Skeletal muscle cell (primary cell): ENCODE measurements at regions not wholly inside any gene's neighbourhood (a gene's known extent, or its start where the extent isn't known, plus 50 kb on each side); places are given as distances from the start of the nearest gene placed in this dataset.

Source experiments
- DNase-seq: peaks from one replicate; pipeline ENCODE4 v3.0.0-alpha.2; 2010; ENCODE audit warnings: low read depth
- H3K4me3 ChIP-seq: 2 replicates; pipeline ENCODE4 v1.5.1; 2011; ENCODE audit warnings: low read depth, mild to moderate bottlenecking, control low read depth, low read length, moderate library complexity

GRCh38 chr7:136214356-136214755 is 237.2 kb upstream of the MTPN start:
- no peak overlapping the region for H3K4me3 ChIP-seq
- no peak for DNase-seq

DNA sequence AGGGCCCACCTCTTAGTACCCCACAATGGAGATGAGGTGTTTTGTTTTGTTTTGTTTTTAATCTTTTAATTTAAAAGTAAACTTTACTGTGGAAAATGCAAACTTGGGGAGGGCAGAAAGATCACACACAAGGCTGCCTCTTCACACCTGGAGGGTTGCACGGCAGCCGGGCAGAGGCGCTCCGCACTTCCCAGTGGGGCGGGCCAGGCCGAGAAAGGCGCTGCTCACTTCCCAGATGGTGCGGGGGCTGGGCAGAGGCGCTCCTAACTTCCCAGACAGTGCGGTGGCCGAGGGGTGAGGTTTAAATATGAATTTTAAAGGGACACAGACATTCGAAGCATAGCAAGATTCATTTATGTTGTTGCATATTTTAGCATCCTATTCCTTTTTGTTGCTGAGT is 235.9 kb upstream of the MTPN start:
- no peak for DNase-seq
- H3K4me3 ChIP-seq: no peak overlapping the region

GRCh38 chr7:136210664-136211063 is 233.5 kb upstream of the MTPN start:
- no peak overlapping the region for H3K4me3 ChIP-seq
- no peak for DNase-seq

DNA sequence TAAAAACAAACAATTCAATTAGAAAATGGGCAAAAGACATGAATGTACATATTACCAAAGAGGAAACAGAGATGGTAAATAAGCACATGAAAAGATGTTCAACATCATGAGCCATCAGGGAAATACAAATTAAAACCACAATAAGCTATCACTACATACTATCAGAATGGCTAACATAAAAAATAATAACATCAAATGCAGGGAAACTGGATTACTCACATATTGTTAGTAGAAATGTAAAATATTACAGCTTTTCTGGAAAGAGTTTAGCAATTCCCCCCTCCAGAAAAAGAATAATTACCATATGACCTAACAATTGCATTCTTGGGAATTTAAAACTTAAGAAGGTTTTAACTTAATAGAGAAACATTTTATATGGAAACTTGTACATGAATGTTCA is 232.9 kb upstream of the MTPN start:
- no peak overlapping the region for H3K4me3 ChIP-seq
- no peak for DNase-seq

DNA sequence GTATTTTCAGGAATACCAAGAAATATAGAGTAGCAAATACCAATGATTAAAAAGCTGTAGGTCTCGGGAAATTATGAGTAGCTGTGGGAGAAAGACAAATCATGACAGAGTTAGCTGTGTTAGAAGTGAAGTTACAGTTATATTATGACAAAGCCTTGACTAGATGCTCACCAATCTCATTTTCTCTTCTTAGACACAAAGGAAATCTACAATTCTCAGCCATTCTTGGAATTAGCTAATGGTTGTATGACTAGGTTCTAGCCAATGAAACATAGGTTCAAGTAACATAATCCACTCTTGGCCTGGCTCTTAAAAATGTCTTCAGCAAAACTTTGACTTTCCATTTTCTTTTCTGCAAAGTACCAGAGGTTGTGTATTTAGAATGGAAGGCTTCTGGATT is 228.8 kb upstream of the MTPN start:
- no peak overlapping the region for H3K4me3 ChIP-seq
- DNase-seq: no peak

GRCh38 chr7:136198168-136198567 is 221.0 kb upstream of the MTPN start:
- no peak overlapping the region for H3K4me3 ChIP-seq
- no peak for DNase-seq

DNA sequence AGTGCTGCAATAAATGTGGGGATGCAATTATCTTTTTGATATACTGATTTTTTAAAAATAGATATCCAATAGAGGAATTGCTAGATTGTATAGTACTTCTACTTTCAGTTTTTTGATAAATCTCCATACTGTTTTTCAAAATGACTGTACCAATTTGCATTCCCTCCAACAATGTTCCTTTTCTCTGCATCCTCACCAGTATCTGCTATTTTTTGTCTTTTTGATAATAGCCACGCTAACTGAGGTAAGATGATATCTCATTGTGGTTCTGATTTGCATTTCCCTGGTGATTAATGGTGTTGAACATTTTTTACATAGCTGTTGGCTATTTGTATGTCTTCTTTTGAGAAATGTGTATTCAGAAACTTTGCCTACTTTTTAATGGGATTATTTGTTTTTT is 217.7 kb upstream of the MTPN start:
- DNase-seq: no peak
- no peak overlapping the region for H3K4me3 ChIP-seq

GRCh38 chr7:136193940-136194339 is 216.8 kb upstream of the MTPN start:
- DNase-seq: no peak
- no peak overlapping the region for H3K4me3 ChIP-seq

- H3K4me3 ChIP-seq: no peak overlapping the region
- no peak for DNase-seq
Measured at GRCh38 chr7:136189506-136189998, 212.4 kb upstream of the MTPN start.

DNA sequence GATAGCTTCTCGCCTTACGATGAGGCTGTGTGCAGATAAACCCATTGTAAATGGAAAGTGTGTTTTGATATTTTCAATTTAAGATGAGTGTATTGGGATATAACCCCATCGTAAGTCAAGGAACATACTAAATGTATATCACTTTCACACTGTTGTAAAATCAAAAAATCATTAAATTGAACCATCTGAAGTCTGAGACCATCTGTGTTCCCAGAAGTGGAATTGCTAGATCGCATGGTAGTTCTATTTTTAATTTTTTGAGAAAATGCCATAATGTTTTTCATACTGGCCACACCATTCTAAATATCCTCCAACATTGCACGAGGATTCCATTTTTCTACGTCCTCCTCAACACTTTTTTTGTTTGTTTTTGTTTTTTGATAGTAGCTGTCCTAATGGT is 209.1 kb upstream of the MTPN start:
- DNase-seq: no peak
- H3K4me3 ChIP-seq: no peak overlapping the region

- DNase-seq: no peak
Measured at GRCh38 chr7:136184719-136185118, 207.6 kb upstream of the MTPN start.

DNA sequence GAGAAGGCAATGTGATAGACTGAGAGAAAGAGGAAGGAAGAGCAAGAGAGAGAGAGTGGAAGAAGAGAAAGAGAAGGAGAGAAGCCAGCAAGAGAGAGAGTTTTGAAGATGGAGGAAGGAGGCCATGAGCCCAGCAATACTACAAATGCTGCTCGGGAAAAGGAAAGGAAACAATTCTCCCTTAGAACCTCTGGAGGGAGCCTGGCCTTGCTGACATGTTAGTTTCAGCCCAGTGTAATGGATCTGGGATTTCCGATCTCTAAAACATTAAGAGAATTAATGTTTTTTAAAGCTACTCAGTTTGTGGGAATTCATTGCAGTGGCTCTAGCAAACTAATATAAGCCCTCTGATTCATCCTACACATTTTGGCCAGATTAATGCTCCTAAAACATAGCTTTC is 206.8 kb upstream of the MTPN start:
- no peak for DNase-seq

More at GRCh38 chr7:136184719-136185118, 207.6 kb upstream of the MTPN start:
- H3K4me3 ChIP-seq: no peak overlapping the region

DNA sequence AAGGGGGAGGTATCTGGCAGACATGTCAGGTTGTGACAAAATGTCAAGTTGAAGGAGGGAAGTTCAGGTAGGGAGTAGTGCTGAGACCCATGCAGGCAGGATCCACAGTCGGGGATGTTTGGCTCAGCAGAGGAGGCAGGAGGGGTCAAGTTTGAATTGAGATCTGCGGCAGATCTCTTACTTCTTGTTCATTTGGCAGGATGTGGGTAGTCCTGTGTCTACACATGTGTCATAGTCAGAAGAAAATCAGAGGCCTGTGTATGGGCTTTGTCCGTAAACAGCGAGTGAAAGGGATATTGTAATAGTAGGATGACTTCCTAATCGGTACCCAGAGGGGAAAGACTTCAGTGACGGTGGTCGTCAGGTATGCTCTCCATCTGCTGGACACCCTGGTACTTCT is 203.8 kb upstream of the MTPN start:
- DNase-seq: no peak
- H3K4me3 ChIP-seq: no peak overlapping the region

More for the DNA sequence above, 206.8 kb upstream of the MTPN start:
- H3K4me3 ChIP-seq: no peak overlapping the region

DNA sequence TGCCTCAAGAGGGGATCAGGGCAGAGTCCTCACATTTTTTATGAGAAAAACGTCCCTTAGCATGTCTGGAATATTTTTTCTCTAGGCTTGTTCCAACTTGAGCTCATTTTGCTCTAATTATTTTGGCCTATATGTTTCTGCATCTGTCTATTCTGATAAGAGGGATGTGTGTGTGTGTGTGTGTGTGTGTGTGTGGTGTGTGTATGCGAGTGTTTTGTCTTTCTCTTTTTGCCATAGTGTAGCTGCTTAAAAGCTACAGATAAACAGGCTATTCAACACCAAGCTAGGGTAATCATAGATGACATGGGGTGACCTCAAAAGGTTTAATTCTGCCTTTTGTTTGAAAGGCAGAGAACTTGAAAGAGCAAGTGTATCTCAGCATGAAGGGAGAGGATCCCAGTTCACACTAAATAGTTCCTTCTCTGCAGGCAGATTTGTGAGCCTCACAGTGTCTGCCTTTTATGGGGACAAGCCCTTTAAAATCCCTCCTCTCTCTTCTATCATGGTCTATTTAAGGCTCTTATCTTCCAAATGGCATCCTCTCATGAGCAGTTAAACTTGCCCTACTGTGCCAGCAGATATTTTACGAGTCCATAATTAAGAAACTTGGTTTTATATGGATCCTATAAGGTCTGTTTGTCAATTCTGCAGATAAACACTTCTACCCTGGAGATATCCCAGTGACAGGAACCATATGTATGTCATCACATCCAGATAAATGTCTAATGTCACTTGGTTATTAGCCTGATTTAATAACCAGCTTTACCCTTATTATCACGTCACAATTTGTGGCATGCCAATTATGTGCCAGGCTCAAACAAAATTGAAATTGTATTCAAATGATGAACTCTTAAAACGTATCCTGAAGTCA is 202.9 kb upstream of the MTPN start:
- no peak overlapping the region for H3K4me3 ChIP-seq
- no peak for DNase-seq

DNA sequence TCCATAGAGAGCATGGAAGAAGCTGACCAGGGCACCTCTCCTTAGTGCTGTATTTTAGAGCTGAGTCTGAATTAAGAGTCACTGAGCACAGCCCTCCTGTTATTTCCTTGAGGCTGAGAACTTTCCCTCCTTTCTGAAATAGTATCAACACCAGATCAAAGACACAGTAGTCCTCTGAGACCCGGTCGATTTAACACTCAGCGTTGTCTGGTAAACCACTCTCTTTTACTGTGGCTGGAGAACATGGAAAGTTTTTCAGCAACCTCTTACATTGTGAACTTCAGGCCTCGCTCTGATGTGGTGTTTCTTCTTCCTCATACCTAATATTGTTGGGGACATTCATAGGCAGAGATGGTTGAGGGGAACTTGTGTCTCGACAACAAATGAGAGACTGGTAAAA is 202.0 kb upstream of the MTPN start:
- H3K4me3 ChIP-seq: no peak overlapping the region
- no peak for DNase-seq

- no peak for DNase-seq
- H3K4me3 ChIP-seq: no peak overlapping the region
Measured at GRCh38 chr7:136174477-136175125, 197.4 kb upstream of the MTPN start.

DNA sequence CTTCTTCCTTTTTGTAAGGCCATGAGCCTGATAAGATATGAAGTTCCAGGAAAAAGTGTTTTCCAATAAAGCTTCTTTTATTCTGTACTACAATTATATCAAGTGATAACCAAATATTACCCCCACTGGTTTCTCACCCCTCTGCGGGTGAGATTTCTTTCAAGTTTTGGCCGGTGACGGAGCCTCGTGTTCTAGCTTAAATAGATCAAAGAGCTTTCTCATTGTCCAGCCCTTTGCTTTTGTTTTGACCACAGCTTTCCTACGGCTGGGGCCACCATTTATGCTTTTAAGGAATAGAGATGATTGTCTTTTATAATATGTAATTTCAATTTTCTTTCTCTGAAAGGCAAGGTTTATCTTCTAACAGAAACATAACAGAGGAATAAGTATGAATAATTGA is 196.7 kb upstream of the MTPN start:
- H3K4me3 ChIP-seq: no peak overlapping the region
- no peak for DNase-seq

DNA sequence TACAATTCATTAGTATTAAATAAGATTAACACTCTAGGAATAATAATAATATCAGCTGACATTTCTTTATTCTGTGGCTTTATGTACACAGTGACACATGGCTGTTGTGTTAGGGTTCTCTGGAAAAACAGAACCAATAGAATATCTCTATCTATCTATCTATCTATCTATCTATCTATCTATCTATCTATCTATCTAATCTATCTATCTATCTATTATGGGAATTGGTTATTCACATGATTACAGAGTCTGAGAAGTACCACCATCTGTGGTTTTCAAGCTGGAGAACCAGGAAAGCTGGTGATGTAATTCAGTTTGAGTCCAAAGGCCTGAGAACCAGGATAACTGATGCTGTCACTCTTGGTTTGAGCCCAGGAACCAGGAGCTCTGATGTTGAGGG is 194.1 kb upstream of the MTPN start:
- DNase-seq: no peak
- no peak overlapping the region for H3K4me3 ChIP-seq

DNA sequence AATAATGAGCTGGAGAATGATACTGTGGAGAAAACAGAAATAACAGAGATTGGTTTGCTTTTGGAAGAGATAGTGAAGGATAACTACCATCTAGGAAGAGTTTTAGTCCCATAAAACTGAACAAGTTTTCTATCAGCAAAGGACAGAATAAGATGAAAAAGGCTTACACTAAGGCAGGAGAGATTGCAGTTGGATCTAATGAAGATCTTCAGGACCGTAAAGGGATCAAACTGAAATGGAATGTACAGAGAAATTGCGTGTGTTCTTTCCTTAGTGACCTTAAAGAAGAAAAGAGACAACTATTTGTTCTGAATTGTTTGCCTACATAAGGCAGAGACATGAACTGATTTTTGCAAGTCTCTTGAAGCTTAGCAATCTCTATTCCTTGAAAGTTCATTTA is 191.7 kb upstream of the MTPN start:
- DNase-seq: no peak
- H3K4me3 ChIP-seq: no peak overlapping the region

GRCh38 chr7:136167991-136168390 is 190.8 kb upstream of the MTPN start:
- no peak overlapping the region for H3K4me3 ChIP-seq
- no peak for DNase-seq

- no peak for DNase-seq
- no peak overlapping the region for H3K4me3 ChIP-seq
Measured at GRCh38 chr7:136166521-136166920, 189.4 kb upstream of the MTPN start.
